SK-MEL-5 (cell line): ENCODE measurements at regions not wholly inside any gene's neighbourhood (a gene's known extent, or its start where the extent isn't known, plus 50 kb on each side); places are given as distances from the start of the nearest gene placed in this dataset.

Experiments
- DNase-seq: peaks from one replicate; pipeline ENCODE4 v3.0.0-alpha.2; 2016; ENCODE audit warnings: low read depth, low spot score
- in situ Hi-C: cut with HindIII; loops from 2 replicates; pipeline ENCODE4 v1.10.0; 2016; ENCODE audit warnings: low sequenced_read_pairs, high pct_unique_total_duplicates, low pct_unique_long_range_greater_than_20kb

DNA sequence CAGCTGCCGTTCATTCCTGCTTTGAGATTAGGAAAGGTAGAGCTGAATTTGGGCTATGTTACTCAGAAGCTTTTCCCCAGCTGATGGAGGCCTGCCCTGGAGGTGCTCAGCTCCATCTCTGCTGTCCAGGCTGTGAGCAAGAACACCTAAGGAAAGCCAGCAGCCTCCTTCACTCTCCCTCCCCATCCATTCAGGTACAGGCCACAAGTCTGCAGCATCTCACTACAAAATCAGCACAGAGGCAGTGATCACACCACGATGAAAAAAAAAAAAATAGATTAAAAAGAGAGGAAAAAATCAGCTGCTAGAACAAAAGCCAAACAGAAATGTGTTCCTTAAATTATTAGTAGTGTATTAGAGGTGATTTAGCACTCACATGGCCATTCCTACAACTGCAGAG lies 515.0 kb downstream of the CDH26 start:
- DNase-seq = no peak
- in situ Hi-C loops = no loop called here

GRCh38 chr20:60474385-60474910 lies 516.2 kb downstream of the CDH26 start:
- in situ Hi-C loops = no loop called here
- no peak for DNase-seq

DNA sequence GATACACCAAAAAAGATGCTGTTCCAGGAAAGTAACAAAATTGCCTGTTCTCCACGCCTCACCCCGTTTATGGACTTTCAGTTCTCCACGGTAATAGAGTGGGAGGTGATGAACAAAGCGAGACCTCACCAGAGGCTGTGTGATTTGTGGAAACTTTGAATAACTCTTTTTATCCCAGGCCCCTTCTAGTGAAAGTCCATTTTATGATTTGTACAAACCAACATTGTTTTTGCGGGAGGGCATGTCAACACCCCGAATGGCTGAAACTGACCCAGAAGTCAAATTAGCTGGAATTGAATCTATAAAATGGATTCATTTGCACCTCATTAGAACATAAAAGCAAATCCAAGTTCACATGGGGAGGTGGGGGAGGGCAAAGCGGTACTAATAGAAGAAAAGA lies 517.8 kb downstream of the CDH26 start:
- DNase-seq = no peak
- in situ Hi-C loops = no loop called here

- no peak for DNase-seq
- in situ Hi-C loops = no loop called here
Observed at GRCh38 chr20:60477958-60478357, 519.7 kb downstream of the CDH26 start.

GRCh38 chr20:60478533-60478932 lies 520.3 kb downstream of the CDH26 start:
- no peak for DNase-seq
- in situ Hi-C loops = no loop called here

DNA sequence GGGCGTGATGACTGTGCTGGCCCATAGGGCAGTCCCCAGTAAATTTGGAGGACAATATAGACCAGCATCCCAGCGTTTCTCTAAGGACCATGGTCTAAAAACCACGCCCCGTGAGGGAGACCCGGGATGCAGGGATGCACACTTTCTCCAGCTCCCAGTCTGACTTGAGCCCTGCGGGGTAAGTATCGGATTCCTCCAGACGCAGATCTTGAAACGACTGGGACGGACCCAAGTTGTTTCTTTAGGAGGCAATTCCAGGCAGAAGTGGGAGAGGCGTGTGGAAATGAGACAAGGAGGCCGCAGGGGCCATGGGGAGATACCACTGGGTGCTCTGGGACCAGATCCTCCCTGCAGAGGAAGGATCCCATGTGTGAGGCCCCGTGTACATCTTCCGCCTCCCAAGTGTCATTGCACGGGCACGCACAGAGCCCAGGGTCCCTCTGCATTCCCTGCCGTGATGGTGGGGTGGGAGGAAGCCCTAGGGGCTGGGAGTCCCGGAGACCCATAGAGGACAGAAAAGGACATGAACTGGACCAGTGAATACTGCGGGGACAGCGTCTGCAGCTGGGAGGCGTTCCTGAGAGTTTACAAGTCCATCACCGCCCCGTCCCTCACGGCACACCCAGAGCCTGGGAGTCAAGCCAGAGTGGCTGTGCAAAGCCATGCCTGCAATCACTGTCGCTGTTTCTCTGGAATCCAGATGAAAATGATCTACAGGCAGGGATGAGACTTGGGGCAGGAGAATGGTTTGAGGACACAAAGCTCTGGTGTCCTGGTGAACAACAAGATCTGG lies 522.9 kb downstream of the CDH26 start:
- DNase-seq = no peak
- in situ Hi-C loops = no loop called here

DNA sequence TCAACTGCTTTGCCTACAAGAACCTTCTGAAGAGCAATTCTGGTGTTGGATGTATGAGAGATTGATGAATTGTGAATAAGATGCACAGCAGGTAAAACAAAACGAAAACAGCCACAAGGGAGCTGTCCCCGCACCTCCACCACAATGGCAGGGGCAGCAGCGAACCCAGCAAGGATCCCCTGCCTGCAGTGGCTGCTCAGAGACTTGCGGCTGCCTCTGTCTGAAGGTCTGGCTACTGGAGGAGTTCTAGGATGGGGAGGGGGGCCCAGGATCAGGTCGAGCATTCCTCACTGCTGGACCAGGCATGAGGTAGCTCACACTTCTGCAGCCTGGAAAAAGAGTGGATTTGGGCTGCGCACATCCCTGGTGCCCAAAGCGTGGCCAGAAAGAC lies 523.5 kb downstream of the CDH26 start:
- in situ Hi-C loops = no loop called here

DNA sequence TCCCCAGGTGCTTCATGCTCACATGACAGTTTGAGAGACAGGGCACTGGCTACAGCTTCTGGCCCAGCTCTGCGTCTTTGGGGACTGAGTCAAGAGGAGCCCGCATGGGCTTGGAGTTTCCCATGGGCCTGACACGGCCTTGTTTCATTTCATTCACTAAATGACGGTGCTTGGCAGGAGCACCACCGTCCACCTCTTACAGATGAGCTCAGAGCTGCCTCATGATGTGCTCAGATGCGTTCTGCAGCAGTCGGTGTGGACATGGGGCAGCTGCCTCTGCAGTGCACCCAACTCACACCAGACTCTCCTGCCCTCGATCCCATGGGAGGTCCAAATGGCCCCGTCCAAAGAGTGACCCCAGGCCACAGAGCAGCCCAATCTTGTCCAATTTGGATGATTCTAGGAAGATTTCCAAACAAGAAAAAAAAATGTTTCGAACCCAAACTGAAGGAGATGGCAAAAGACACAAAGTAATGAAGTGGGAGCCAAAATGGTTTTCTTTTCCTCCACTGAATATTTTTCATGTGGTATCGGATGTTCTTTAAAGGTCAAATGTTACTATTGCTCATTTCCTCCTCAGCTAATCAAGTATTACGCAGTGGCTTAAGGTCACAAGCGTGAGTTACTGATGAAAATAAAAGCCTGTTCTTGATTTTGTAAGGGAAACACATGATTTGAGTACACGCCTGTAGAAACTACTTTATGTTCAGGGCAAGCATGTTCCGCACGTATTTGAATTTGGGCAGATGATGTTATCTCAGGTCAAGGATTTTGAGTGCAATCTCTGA lies 524.2 kb downstream of the CDH26 start:
- in situ Hi-C loops = no loop called here
- peak; percentile 30 for DNase-seq

More for the DNA sequence above, 523.5 kb downstream of the CDH26 start:
- DNase-seq = no peak

GRCh38 chr20:60483371-60483770 lies 525.1 kb downstream of the CDH26 start:
- in situ Hi-C loops = no loop called here
- DNase-seq = no peak

GRCh38 chr20:60484316-60484715 lies 526.1 kb downstream of the CDH26 start:
- no peak for DNase-seq
- in situ Hi-C loops = no loop called here

GRCh38 chr20:60485012-60485760 lies 527.0 kb downstream of the CDH26 start:
- in situ Hi-C loops = no loop called here
- no peak for DNase-seq

DNA sequence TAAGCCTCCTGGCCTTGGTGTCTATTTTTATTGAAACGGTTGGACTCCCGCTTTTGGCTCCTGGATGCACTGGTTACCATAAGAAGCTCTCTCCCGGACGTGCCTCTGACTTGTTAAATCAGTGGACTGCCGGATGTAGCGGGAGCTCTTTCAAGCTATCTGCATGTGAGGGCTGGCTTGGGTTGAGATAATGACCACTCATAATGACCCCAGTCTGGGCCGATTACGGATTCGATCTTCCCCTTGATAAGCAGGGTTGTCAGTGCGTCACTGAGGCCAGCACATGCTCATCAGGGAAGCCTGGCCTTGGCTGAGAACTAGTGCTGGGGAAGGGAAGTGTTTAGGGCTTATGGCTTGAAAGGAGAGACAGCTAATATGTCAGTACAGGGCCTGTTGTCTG lies 528.1 kb downstream of the CDH26 start:
- in situ Hi-C loops = no loop called here
- no peak for DNase-seq

DNA sequence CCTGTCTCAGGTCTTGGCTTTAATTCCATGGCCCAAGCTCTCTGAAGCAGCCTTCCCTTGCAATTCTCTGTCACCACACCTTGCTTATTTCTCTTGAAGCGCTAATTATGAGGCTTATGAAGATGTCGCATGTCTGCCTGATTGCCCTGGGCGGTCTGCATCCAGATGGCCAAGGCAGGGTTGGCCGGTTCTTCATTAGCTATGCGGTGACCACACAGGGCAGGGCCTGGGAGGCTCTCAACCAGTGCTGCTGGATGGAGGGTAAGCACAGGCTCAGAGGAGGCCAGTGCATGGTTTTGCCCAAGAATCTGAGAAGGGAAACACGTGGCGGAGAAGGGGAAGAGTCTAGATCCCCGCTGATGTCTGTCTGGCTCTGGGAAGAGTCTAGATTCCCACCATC lies 528.7 kb downstream of the CDH26 start:
- in situ Hi-C loops = no loop called here

GRCh38 chr20:60490217-60491050 lies 532.2 kb downstream of the CDH26 start:
- DNase-seq = no peak
- in situ Hi-C loops = no loop called here

More for the DNA sequence above, 528.7 kb downstream of the CDH26 start:
- DNase-seq = no peak

DNA sequence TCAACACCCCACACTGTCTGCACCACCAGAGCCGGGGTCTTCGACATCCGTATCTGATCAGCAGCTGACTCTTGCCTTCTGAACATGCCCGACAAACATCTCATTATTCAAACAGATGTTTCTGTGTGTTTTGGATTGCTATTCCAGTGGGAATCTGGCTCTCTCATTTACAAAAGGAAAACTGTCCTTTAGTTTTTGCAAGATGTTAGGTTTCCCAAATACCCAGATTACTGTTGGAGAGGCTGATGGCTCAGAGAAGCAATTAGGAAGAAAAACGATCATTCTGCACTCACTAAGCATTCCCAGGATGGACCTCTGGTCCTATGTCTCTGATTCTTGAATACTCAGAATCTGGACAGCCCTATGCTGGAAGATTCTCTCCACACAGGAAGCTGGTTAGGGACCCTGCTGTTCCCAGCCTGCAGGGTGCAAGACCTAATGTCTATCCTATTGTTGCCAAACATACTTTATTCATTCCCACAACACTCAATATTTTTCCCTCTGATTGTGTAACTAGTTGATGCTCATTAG lies 532.9 kb downstream of the CDH26 start:
- in situ Hi-C loops = no loop called here
- DNase-seq = no peak

- no peak for DNase-seq
- in situ Hi-C loops = no loop called here
Observed at GRCh38 chr20:60494476-60494875, 536.3 kb downstream of the CDH26 start.
